Renal pelvis (tissue), 1 donor: ENCODE measurements at regions not wholly inside any gene's neighbourhood (a gene's known extent, or its start where the extent isn't known, plus 50 kb on each side); places are given as distances from the start of the nearest gene placed in this dataset.

ENCODE experiments used
- DNase-seq: peaks from one replicate; pipeline ENCODE4 v3.0.0-alpha.2; 2013

DNA sequence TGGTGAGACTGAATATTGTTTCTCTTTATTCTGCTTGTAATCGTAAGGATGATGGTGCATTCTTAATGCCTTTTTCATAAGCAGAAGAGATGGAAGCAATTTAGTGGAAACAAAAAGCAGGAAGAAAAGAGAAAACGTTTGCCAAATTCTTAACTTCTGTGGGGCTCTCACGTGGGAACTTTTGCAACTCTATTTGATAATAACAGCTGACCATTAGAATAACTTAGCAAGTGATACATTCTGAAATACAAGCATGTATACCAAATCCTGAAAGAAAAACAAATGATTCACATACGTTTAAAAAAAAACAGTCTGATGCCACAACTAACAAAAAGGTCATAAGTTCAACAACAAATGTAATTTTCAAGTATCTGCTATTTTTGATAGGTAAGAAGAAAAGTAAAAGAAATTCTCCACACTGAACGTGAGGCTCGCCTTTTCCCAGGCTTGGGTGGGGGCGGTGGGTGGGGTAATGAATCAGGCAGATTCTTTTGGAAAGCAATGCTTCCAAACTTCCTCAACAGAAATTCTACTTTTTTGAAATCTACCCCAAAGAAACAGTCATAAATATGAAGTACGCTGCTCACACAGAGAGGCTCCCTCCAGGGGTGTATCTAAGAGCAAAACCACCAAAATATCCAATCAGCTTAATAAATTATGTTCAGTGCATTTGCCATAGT lies 446.2 kb upstream of the MGMT start:
- DNase-seq: no peak

DNA sequence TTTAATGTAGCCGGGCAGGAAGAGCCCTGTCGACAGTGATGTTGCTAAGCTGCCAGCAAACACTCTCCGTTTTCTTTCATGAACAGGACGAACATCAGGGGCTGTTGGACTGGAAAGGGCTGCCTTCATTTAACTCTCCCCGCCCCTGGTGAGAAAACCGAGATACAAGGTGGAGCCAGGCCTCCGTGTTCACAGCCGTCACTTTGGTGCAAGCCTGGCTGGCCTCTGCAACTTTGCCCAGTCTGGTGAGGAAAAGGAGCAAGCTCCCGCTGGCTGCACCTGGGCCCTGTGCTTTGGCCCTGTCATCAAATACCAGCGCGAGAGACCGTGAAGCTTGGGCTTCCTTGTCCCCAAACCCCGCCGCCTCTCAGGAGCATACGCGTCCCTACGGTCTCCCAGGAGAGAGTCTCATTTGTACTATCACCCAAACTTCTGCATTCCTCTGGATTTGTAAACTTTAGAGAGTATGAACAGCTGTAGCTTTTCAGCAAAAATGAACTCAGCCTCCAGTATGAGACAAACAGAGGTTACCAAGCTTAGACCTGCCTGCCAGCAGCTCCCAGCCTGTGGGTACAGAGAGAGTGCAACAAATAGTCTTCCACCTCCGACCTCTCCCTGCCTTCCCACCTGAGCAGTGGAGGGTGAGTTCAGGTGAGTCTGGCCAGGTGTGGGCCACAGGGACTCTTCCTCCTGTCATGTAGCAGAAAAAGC lies 445.3 kb upstream of the MGMT start:
- peak; percentile 80 for DNase-seq

DNA sequence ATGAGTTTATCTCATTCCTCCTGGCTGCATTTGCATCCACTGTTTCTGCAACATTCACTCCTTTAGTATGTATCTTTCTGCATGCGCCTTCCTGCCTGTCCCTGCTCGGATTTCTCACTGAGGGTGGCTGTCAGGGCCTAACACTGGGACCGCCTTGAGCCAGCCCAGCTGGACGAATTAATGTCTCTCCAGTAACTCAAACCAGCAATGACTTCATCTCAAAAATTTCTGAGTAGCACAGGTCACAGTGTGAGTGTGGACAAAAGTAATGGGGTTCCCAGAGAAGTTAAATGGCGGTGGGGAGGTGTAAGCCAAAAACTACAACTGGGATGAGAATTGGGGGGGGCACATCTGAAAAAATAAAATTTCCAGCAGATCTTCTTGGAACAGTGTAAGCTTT lies 444.0 kb upstream of the MGMT start:
- DNase-seq: peak; percentile 90

DNA sequence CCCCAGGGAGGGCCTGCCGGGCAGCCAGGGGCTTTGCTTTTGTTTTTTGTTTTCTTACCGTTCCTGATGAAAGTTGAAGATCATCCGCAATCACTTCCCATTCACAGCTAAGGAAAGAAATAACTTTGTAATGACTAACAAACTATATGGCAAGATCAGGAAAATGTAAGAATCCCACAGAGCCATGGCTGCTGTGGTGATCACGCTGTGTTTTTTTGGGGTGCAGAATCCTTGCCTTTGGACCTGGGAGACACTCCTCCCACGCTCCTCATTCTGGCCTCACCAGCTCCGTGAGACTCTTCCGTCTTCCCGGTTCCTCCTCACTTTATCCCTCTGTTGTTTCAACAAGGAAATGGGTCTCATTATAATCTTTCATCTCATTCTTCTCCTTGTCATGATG lies 443.0 kb upstream of the MGMT start:
- DNase-seq: no peak

DNA sequence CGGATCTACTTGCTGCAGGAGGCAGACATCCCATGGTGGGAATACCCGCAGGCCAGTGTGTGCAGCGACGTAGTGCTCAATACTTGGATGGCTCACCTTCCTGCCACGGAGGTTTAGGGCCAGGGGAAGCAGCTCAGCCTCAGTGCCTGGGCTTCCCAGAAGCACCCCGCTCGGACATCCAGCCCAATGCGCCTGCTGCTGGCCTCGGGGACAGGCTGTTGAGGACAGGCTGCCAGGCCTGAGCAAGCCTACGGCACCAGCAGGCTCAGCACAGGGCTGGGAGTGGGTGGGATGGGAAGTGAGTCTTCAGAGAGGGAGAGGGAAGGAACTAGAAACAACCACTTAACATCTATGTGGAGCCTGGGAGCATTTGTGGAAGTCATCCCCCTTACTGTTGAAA lies 441.3 kb upstream of the MGMT start:
- DNase-seq: no peak

DNA sequence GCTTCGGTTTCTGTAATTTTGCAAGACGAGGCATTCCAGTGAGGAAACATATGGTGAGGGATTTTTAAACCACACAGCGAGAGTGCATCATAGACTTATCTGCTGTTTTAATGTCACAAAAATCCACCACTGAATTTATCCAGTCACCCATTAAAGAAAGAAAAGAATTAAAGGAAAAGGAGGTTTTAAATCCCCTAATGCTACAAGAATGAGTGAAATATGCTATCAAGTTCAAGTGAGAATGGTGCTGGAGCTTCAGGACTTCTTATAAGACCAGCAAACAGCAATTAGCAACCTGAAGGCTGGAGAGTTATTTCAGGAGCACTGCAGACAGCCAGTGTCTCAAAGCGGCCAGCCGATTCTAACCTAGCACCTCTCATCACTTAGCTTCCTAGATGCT lies 439.1 kb upstream of the MGMT start:
- DNase-seq: no peak

DNA sequence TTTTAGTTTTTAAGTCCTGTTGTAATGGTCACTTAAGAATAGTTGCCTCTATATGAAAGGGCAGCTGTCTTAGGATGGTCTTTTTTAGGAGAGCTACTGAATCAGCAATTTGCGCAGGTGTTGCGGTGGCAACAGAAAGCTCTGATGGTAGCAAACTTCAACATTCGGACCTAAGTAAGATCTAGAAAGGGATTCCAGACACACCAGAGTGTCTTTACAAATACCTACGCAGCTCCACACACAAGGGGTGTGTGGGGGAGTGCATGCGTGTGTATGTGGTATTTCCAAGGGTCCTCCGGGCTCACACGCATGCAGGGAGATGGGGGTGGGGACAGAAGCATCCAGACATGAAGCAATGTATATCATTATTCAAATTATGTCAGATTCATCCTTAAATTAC lies 438.6 kb upstream of the MGMT start:
- no peak for DNase-seq

DNA sequence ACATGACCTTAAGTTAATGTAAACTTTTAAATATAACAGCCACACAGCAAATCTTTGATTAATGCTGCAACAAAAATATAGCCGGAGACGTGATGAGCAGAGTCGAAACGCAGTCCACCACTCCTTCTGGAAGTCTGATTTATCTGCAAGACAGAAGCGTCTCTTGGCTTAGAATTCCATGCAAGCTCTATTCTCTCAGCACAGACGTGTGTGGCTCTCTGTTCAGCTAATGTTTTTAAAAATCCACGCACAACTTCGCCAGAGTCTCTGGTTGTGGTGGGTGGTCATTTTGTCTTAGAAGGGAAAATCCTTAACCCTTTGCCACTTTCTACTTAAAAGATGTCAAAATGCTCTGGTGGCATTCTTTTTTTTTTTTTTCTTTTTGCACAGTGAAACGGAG lies 438.0 kb upstream of the MGMT start:
- no peak for DNase-seq

DNA sequence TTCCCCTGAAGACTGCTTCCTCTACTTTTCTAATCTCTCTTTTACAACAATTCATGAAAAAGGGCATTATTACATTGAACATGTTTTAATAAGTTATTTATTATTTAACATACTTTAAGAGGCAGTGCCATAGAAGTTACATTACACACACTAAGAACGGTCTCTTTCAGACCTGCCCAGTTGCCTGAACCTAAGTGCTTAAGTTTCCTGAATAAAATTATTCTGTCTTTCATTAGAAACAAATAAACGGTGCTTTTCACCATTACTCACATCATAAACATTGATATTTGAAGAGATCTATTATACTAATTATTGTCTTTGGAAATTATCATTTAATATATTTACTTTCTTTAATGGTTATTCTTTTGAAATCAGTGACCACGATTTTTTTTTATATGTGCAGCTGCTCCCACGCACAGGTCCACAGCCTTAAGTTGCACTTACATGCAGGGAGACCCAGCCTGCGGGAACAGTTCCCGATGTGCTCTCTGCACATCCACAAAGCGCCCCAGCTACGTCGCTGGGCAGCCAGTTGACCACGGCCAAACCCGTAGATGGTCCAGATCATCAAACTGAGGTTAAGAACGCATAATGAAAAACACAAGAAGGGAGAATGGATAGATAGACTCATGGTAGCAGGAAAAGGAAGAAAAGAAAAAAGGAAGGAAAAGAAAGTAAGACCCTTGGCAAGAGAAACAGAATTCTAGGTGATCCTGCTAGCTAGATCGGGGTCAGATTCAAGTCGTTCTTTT lies 437.0 kb upstream of the MGMT start:
- no peak for DNase-seq

DNA sequence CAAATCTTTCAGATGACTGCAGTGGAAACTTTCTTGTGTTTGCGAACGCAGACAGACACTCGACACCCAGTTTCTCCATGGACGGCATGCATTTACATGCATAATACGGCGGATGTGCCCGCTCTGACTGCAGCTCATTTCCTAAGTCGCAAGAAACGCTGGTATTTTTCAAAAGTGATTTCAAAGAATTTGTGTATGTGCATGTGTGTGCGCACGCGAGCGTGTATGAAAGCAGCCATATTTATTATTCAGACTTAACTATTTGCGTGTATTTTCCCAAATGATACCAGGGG lies 436.5 kb upstream of the MGMT start:
- DNase-seq: no peak

DNA sequence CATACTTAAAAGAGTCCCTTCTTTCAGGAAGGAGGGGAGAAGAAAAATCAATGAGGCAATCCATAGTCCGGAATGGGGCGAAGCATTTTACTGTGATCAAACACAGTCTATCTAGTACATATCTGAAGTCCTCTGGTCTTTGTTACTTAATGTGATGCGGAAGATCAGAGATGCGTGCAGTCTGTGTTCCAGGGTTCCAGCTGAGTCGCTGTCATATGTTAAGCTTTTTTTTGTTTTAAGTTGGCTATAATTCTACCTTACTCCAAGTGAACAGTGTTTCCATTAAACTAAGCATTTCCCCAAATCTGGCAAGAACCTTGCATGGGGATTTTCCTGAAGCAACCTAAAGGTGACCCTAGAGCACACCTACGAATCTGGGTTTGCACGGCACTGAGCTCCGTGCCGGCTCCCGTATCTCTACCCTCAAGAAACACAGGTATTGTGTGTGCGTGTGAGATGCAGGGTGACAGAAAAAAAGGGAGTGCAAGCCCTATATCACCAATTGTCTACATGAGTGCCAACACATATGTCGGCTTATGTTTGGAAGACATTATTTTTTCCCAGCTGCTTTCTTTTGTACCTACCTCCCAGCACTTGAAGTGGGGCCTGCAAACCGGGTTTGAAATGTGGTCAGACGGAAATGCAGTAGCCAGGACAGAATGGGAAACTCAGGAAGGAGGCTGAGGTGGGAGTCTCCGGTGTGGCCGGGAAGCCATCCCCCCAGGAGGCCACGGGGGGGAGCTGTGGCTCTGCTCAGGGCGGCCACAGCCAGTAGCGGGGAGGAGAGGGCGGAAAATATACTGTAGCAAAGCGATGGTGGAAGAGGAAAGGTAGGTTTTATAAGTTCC lies 435.8 kb upstream of the MGMT start:
- DNase-seq: peak; percentile 68

DNA sequence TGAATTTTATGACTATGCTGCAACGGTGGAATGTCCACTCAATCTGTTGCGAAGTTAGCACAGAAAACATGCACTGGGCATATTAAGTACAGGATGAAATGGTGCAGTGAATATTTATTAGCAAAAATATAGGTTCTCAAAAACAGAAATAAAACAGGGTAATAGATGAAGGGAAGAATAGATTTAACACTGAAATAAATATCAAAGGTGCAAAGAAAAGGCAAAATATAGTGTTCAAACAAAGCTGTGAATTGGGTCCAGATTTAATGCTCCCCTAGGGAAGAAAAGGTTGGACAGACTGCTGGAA lies 435.2 kb upstream of the MGMT start:
- no peak for DNase-seq

DNA sequence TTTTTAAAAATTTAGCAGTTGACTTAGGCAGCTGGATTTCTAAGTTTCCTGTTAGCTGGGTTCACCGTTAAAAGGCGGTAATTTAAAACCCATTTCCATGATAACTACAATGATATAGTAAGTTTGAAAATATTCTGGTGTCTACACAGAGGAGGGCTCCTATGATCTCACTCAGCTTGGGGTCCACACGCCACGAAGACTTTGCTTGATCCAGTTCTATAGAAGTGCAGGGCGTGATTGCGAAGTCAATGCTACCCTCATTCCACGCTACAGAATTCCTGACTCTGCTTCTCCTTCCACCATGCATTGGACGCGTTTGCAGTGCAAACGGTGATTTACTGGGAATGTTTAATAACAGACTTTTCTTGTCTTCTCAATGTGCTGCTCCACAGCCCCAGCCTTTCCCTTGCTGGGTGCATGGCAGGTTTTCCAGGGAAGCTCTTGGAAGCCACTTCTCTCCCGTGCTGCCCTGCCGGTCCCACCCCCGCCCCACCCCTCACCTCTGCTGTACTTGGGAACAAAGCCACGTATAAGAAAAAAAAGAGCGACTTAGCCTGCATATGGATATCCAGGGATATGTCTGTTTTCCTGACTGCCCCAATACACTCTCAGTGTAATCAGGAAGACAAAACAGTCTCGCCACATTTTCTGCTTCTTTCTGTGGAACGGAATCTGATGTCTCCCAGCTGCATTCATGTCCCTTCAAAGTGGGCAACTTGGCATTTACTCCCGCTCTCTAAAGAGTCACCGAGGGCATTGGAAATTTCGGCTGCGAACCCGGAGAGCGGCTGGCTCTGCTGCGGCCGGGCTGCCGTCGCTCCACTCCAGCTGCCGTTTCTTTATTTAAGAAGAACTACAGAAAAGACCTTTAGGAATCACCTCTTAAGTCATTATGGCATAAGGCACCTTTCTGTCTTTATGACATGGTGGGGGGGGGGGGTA lies 434.4 kb upstream of the MGMT start:
- no peak for DNase-seq

DNA sequence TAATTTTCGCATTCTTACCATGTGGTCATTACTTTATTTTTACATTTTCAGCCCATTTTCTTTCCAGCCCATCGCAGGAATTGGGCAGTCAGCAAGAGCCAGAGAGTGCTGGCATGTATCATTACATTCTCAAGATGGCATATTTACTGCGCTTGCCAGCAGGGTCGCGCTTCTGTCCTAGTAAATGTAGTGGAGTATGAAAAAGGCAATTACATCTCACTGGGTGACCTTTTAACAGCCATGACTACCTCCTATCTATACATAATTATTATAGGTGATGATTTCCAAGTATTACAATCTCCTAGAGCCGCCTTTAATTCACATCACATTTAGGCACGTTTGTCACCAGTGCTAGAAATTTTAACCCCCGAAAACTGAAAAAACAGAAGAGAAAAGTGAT lies 433.7 kb upstream of the MGMT start:
- DNase-seq: no peak

DNA sequence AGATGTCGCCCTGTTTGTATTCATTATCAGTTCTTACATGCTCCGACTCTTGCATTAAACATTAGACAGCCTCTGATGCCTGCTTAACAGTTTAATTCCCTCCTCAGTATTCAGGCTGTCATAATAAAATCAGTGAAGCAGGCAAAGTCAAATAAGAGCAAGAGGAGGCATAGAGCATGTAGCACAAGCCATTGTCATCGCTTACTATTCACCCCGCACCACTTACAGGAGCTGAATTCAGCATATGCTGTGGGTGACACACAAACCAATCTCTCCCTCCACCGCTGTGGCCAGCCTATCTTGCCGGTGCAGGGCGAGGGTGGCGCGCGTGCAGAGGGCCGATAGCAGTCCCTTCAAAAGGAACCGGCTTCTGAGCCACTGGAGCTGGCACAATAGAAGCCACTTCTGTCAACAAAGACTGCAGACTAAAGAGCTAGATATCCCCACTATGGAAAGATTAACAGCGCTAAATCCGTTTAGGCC lies 433.2 kb upstream of the MGMT start:
- DNase-seq: no peak

DNA sequence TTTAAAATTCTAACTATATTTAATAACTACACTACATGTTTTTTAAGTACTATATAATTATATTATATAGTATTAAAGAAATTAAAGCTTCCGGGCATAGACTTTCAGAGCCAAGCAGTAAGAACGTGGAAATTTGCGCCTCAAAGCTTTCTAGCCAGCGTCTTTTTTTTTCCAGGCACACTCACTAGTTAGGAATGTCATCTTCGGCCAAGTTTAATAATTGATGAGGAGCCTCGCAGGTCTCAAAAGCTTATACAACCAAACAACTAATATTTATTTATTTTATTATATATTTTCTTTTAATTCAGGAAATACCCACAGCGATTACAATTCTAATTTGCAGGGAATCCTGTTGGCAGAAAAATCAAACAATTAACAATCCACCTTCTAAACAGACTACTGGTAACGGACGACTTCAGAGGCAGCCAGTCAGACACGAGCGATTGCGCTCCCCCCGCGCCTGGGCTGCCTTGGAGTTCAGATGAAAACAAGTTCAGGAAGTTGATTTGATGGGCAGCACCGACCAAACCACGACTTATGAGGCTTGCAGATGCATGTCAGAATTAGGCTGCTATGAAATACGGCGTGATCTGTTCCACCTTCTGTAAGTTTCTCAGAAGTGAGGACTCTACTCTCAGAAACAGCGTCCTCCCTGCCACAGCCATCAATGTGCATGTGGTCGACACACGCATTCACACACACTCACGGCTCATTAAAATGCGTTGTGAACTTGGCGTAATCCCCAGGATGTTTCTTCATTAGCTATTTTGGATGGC lies 431.8 kb upstream of the MGMT start:
- DNase-seq: no peak

DNA sequence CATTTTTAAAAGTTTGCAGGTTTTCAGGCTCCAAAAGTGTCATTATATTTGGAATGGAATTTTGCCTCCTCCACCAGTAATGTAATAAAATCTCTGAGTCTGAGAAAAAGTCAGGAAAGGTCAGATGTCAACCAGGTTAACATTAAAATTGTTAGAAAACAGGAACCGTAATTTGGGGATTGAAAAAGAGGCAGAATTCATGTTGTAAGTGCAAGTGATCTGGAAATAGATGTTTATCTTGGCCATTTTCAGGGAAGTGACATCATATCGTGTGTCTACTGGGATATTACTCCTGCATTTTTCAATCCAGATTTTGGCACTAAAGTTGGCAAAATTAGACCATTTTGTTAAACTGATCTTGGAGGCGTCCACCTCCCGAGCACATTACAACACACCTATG lies 428.5 kb upstream of the MGMT start:
- DNase-seq: no peak

DNA sequence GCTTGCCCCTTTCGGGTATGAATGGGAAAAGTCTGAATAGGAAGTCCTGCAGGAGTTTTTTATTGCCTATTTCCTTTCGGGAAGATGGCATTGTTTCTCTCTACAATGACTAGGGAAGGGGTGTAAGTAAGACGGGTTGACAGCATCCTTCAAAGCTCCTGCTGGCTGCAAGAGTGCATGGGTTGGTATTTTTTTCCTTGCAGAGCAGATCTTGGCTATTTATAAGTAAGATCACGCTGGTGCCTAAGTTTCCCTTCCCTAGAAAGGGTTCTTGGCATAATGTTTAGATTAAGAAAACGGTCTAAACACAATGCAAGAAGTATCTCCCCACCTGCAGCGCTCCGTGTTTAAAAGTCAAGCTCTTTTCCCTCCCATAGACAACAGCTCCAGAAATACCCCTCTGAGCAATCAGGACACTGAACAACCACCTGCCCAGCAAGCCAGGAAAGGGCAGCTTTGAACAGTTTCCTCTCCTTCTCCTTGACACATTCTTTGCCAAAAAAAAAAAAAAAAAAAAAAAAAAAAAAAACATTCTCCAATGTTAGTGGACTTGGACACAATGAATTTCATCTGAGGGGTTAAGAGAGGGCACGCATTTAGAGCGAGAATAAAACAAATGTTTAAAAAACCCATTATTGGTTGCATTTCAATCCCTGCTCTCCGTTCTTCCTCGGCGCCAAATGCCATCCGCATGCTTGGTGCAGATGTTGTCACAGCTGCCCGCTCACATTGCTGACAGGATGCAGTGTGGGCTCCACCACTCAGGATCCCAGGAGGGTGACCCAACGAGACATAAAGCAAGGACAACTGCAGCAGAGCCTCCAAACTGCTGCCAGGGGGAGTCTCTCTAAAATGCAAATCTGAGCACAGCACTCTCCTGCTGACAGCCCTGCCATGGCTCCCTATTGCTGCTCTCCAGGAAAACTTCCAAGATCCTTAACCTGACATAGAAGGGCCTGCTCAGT lies 427.4 kb upstream of the MGMT start:
- no peak for DNase-seq

DNA sequence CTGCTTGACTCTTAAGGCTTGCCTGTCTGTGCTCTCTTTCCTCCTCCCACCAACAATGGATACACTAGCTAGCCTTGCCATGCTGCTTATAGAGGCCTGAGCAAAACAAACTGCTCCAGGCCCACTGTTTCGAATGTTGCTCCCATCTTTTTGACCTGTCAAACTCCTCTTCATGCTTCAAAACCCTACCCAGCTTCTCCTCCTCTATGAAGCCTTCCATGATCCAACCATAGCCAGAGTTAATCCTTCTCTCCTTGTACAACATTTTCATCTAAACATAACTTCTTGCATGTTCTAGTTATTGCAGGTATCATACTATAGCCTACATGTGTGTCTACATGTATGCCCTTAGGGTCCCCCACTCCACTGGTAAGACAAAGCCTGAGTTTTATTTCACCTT lies 426.7 kb upstream of the MGMT start:
- no peak for DNase-seq
